K562 (cell line): ENCODE measurements at regions not wholly inside any gene's neighbourhood (a gene's known extent, or its start where the extent isn't known, plus 50 kb on each side); places are given as distances from the start of the nearest gene placed in this dataset.

ENCODE experiments used
- ATAC-seq: fragments of 200-7000 bp; cut with Tn5 transposase; 3 replicates; pipeline ENCODE4 v1.9.1; 2020; ENCODE audit warnings: moderate library complexity
- BruUV-seq: library from RNA; stranded (reverse); fragments of 400-500 nt; replicated peaks from 2 replicates; lab custom pipeline; 2021; lab: Mats Ljungman, UMichigan
- CTCF ChIA-PET: fragments of 300-600 bp; formaldehyde crosslinking; extraction: SDS; loops from one replicate; lab custom pipeline; 2021; ENCODE audit warnings: low intra/inter-chr PET ratio; lab: Yijun Ruan, JAX
- POLR2A ChIA-PET: fragments of 300-600, 350-650 bp; sonication (Branson Sonifier 250); formaldehyde crosslinking; extraction: SDS; loops from one replicate; lab custom pipeline; 2021; ENCODE audit warnings: antibody characterized with exemption, inconsistent platforms; lab: Yijun Ruan, JAX
- DNase-seq, 4 experiments: peaks; one replicate each; pipeline versions ENCODE4 v3.0.0 to v3.0.0-alpha.2; 2011 to 2018; ENCODE audit warnings: low spot score in 3 of 4, mixed read lengths in 3 of 4; ENCODE audit errors: extremely low read depth in 1 of 4
- FAIRE-seq: peaks from 2 replicates; lab custom pipeline; 2011; peaks lifted over from hg19 to GRCh38; lab: Jason Lieb, UNC
- H2AFZ ChIP-seq: 2 replicates; pipeline ENCODE4 v1.6.0; 2011; ENCODE audit warnings: low read depth, low read length, control low read depth, inconsistent platforms
- H3K27ac ChIP-seq: fragments of 200-600 bp; 3 replicates; pipeline ENCODE4 v1.8.0; 2011; ENCODE audit warnings: low read depth, mild to moderate bottlenecking, control low read depth, inconsistent platforms, low read length, moderate library complexity, mixed read lengths; ENCODE audit errors: extremely low read depth
- H3K27me3 ChIP-seq, 2 experiments: fragments of 300-600 bp in 1 of 2; 2 replicates in 1 of 2; 3 replicates in 1 of 2; pipeline versions ENCODE4 v1.6.0 to v1.8.0; 2011; ENCODE audit warnings: inconsistent platforms in 2 of 2, low read length in 2 of 2, mild to moderate bottlenecking in 1 of 2, mixed read lengths in 1 of 2, moderate library complexity in 1 of 2; ENCODE audit not compliant: control insufficient read depth in 2 of 2, insufficient read depth in 2 of 2
- H3K36me3 ChIP-seq: fragments of 300-600 bp; 3 replicates; pipeline ENCODE4 v1.8.0; 2011; ENCODE audit warnings: mild to moderate bottlenecking, low read length, inconsistent platforms; ENCODE audit not compliant: control insufficient read depth, insufficient read depth
- H3K4me1 ChIP-seq, 2 experiments: fragments of 200-600 bp in 1 of 2; replicated peaks in 1 of 2; 2 replicates in 1 of 2; 3 replicates in 1 of 2; pipeline versions ENCODE4 v1.5.1 to v1.8.0; 2011; ENCODE audit warnings: inconsistent platforms in 2 of 2, low read length in 2 of 2, mild to moderate bottlenecking in 1 of 2, mixed read lengths in 1 of 2, moderate library complexity in 1 of 2; ENCODE audit not compliant: control insufficient read depth in 2 of 2, insufficient read depth in 2 of 2
- H3K4me2 ChIP-seq: 2 replicates; pipeline ENCODE4 v1.6.1; 2011; ENCODE audit warnings: low read length, control low read depth, inconsistent platforms, mixed read lengths; ENCODE audit not compliant: insufficient read depth
- H3K4me3 ChIP-seq: fragments of 200-600 bp; sonication (generic), shearing (Covaris generic); 2 replicates; pipeline ENCODE4 v1.5.1; 2016; ENCODE audit warnings: control low read depth, inconsistent platforms
- H3K79me2 ChIP-seq: fragments of 200-600 bp; 3 replicates; pipeline ENCODE4 v1.8.0; 2011; ENCODE audit warnings: low read length, inconsistent platforms; ENCODE audit not compliant: control insufficient read depth, insufficient read depth
- H3K9ac ChIP-seq, 2 experiments: 2 replicates each; pipeline versions ENCODE4 v1.6.0 to v1.6.1; 2011; ENCODE audit warnings: low read depth in 2 of 2, low read length in 2 of 2, control low read depth in 1 of 2, inconsistent platforms in 1 of 2, mild to moderate bottlenecking in 1 of 2, mixed read lengths in 1 of 2; ENCODE audit not compliant: insufficient read depth in 1 of 2
- H3K9me1 ChIP-seq: one replicate; pipeline ENCODE4 v1.6.0; 2011; ENCODE audit warnings: inconsistent platforms, mild to moderate bottlenecking, low read length, moderate library complexity; ENCODE audit not compliant: control insufficient read depth, insufficient read depth
- H3K9me3 ChIP-seq: replicated peaks from 2 replicates; pipeline ENCODE4 v1.5.1; 2011; ENCODE audit warnings: low read depth, low read length, inconsistent platforms; ENCODE audit not compliant: control insufficient read depth, insufficient read depth
- H4K20me1 ChIP-seq: replicated peaks from 2 replicates; pipeline ENCODE4 v1.6.1; 2011; ENCODE audit warnings: low read length, inconsistent platforms, mixed read lengths; ENCODE audit not compliant: control insufficient read depth, insufficient read depth
- CC2D1A ChIP-seq: fragments of 450-650 bp; IDR thresholded peaks from 2 replicates; pipeline ENCODE4 v1.6.1; 2017; ENCODE audit warnings: mild to moderate bottlenecking
- CHD7 ChIP-seq: fragments of 200-600 bp; sonication (generic); IDR thresholded peaks from one replicate; pipeline ENCODE4 v1.6.1; 2012; ENCODE audit warnings: mild to moderate bottlenecking, low read depth, low read length, inconsistent platforms
- HCFC1 ChIP-seq: IDR thresholded peaks from 2 replicates; pipeline ENCODE4 v1.6.1; 2012; ENCODE audit warnings: low read depth, low read length, improper control_type of control experiment
- ZBTB9 ChIP-seq: fragments of 450-650 bp; formaldehyde crosslinking; IDR thresholded peaks from 2 replicates; pipeline ENCODE4 v1.4.0; 2020; ENCODE audit warnings: mild to moderate bottlenecking, moderate library complexity
- WGBS: fragments of 100-300 bp; shearing (Covaris generic); methylation state at CpG from one replicate; pipeline ENCODE4 v1.1.6; 2016; ENCODE audit warnings: low coverage, mixed read lengths; ENCODE audit not compliant: insufficient coverage; ENCODE audit errors: missing lambda C conversion rate; 5-methylcytosine and 5-hydroxymethylcytosine counted together
- in situ Hi-C: fragments of 300-500 bp; cut with MboI; formaldehyde crosslinking; loops from 4 replicates; pipeline ENCODE4 v1.15.0; 2018; ENCODE audit warnings: inconsistent platforms, mixed read lengths
- intact Hi-C: fragments of 100-400 bp; cut with micrococcal nuclease; formaldehyde crosslinking; loops from 2 replicates; pipeline ENCODE4 v1.14.2; 2022

- H4K20me1 ChIP-seq = no peaks in the 10 kb centered on the region
- no peaks in the 10 kb centered on the region for H3K27me3 ChIP-seq
- no peak overlapping the region for H3K4me2 ChIP-seq
- BruUV-seq = no TSS peak
- no peak for TF ChIP-seq CC2D1A
- no peaks in the 10 kb centered on the region for H3K9me3 ChIP-seq
- ChIA-PET POLR2A (interaction anchor here (0.6 kb wide), 1 partner anchor 238 kb away, joined by 3 read pairs; no protein-coding TSS in a partner anchor), CTCF (no interaction called here)
- intact Hi-C loops = no loop called here
- H3K27ac ChIP-seq = no peak overlapping the region
- no peaks in the 10 kb centered on the region for H3K36me3 ChIP-seq
- no peaks in the 10 kb centered on the region for H3K79me2 ChIP-seq
- ATAC-seq (no peak), DNase-seq (no peak), FAIRE-seq (no peak)
- H3K9me1 ChIP-seq = no peaks in the 10 kb centered on the region
- no peaks in the 10 kb centered on the region for H3K4me1 ChIP-seq
- no peak overlapping the region for H3K9ac ChIP-seq
- in situ Hi-C loops = no loop called here
- no peak overlapping the region for H2AFZ ChIP-seq
- no peak overlapping the region for H3K4me3 ChIP-seq
Observed at GRCh38 chr1:82542766-82543165, 742.0 kb downstream of the ADGRL2 start.

GRCh38 chr1:82542141-82542540 lies 741.4 kb downstream of the ADGRL2 start:
- 0% methylated on average over 4 of the region's 4 CpGs for WGBS
- Histone ChIP-seq H2AFZ (no peak overlapping the region), H3K79me2 (no peaks in the 10 kb centered on the region), H3K27me3 (no peaks in the 10 kb centered on the region), H3K4me3 (no peak overlapping the region), H3K9me1 (no peaks in the 10 kb centered on the region), H3K4me1 (no peaks in the 10 kb centered on the region), H3K36me3 (no peaks in the 10 kb centered on the region), H3K9me3 (no peaks in the 10 kb centered on the region), H3K9ac (no peak overlapping the region), H4K20me1 (no peaks in the 10 kb centered on the region), H3K4me2 (no peak overlapping the region), H3K27ac (no peak overlapping the region)
- ChIA-PET POLR2A (interaction anchor here (0.6 kb wide), 1 partner anchor 238 kb away, joined by 3 read pairs; no protein-coding TSS in a partner anchor), CTCF (no interaction called here)
- DNase-seq (no peak), FAIRE-seq (no peak), ATAC-seq (no peak)
- TF ChIP-seq HCFC1 = no peak
- no peak for TF ChIP-seq CHD7
- no peak for TF ChIP-seq ZBTB9 (CRISPR knock-in tag)
- in situ Hi-C loops (no loop called here), intact Hi-C loops (no loop called here)
- no TSS peak for BruUV-seq
